H1 (cell line): ENCODE measurements at regions not wholly inside any gene's neighbourhood (a gene's known extent, or its start where the extent isn't known, plus 50 kb on each side); places are given as distances from the start of the nearest gene placed in this dataset.

Experiments used
- CTCF ChIA-PET: fragments of 300-600 bp; sonication (Branson Sonifier 250); formaldehyde crosslinking; loops from one replicate; lab custom pipeline; 2021; ENCODE audit not compliant: partially characterized antibody; lab: Charles Lee
- POLR2A ChIA-PET: fragments of 300-600 bp; sonication (Branson Sonifier 250); formaldehyde crosslinking; loops from one replicate; lab custom pipeline; 2021; ENCODE audit warnings: inconsistent platforms; ENCODE audit not compliant: partially characterized antibody; lab: Charles Lee
- DNase-seq, 2 experiments: peaks; one replicate each; pipeline versions ENCODE4 v3.0.0 to v3.0.0-alpha.2; 2010 to 2022; ENCODE audit warnings: low spot score in 2 of 2, low read depth in 1 of 2, mixed read lengths in 1 of 2
- FAIRE-seq: peaks from 2 replicates; lab custom pipeline; 2011; peaks lifted over from hg19 to GRCh38; lab: Jason Lieb, UNC
- H2AFZ ChIP-seq: 2 replicates; pipeline ENCODE4 v1.8.1; 2012; ENCODE audit warnings: low read length, inconsistent platforms
- H2AK5ac ChIP-seq: 2 replicates; pipeline ENCODE4 v1.6.1; 2013; ENCODE audit warnings: low read depth, low read length
- H2BK120ac ChIP-seq: replicated peaks from 2 replicates; pipeline ENCODE3; 2013; ENCODE audit warnings: low read depth, low read length, inconsistent platforms
- H2BK12ac ChIP-seq: 2 replicates; pipeline ENCODE4 v1.6.1; 2013; ENCODE audit warnings: low read depth, low read length
- H2BK15ac ChIP-seq: 2 replicates; pipeline ENCODE4 v1.6.1; 2013; ENCODE audit warnings: low read length
- H2BK20ac ChIP-seq: 2 replicates; pipeline ENCODE4 v1.6.1; 2013; ENCODE audit warnings: low read length
- H2BK5ac ChIP-seq: 2 replicates; pipeline ENCODE4 v1.6.1; 2013; ENCODE audit warnings: low read depth, low read length
- H3K14ac ChIP-seq: 2 replicates; pipeline ENCODE4 v1.6.1; 2013; ENCODE audit warnings: inconsistent platforms; ENCODE audit not compliant: insufficient read length
- H3K18ac ChIP-seq: 2 replicates; pipeline ENCODE4 v1.6.1; 2013; ENCODE audit warnings: low read length; ENCODE audit errors: extremely low read depth
- H3K23ac ChIP-seq: 2 replicates; pipeline ENCODE4 v1.6.1; 2013; ENCODE audit warnings: inconsistent platforms; ENCODE audit not compliant: insufficient read length
- H3K23me2 ChIP-seq: 2 replicates; pipeline ENCODE4 v1.6.1; 2013; ENCODE audit warnings: low read depth, low read length
- H3K27ac ChIP-seq: 2 replicates; pipeline ENCODE4 v1.6.1; 2011; ENCODE audit warnings: low read depth, low read length, inconsistent platforms
- H3K27me3 ChIP-seq, 4 experiments: replicated peaks in 1 of 4; 1 replicate in 1 of 4; 2 replicates in 3 of 4; pipeline versions ENCODE4 v1.6.1 to v1.8.1; 2011 to 2013; ENCODE audit warnings: low read length in 3 of 4, mild to moderate bottlenecking in 3 of 4, inconsistent platforms in 2 of 4, mixed read lengths in 2 of 4, moderate library complexity in 1 of 4; ENCODE audit not compliant: control insufficient read depth in 3 of 4, insufficient read depth in 3 of 4; ENCODE audit errors: extremely low read depth in 1 of 4
- H3K36me3 ChIP-seq, 4 experiments: 2 replicates each; pipeline versions ENCODE4 v1.6.1 to v1.8.1; 2011 to 2013; ENCODE audit warnings: mild to moderate bottlenecking in 4 of 4, low read length in 3 of 4, moderate library complexity in 2 of 4, control low read depth in 1 of 4, inconsistent platforms in 1 of 4; ENCODE audit not compliant: insufficient read depth in 4 of 4, control insufficient read depth in 2 of 4
- H3K4ac ChIP-seq: replicated peaks from 2 replicates; pipeline ENCODE3; 2013; ENCODE audit warnings: low read length, low read depth, mixed read lengths, inconsistent platforms; ENCODE audit not compliant: insufficient read length
- H3K4me1 ChIP-seq, 4 experiments: replicated peaks in 1 of 4; 1 replicate in 1 of 4; 2 replicates in 3 of 4; pipeline versions ENCODE4 v1.6.1 to v1.8.1; 2011 to 2013; ENCODE audit warnings: low read length in 3 of 4, inconsistent platforms in 2 of 4, mixed read lengths in 1 of 4; ENCODE audit not compliant: insufficient read depth in 4 of 4, control insufficient read depth in 3 of 4
- H3K4me2 ChIP-seq, 2 experiments: 2 replicates each; pipeline versions ENCODE4 v1.6.1 to v1.8.1; 2011 to 2013; ENCODE audit warnings: low read depth in 2 of 2, low read length in 2 of 2, control low read depth in 1 of 2, inconsistent platforms in 1 of 2, mild to moderate bottlenecking in 1 of 2; ENCODE audit not compliant: insufficient read depth in 1 of 2
- H3K4me3 ChIP-seq, 4 experiments: fragments of 200-600, 300-600 bp in 1 of 4; sonication (generic), shearing (Covaris generic), sonication (Bioruptor Twin) in 1 of 4; 2 replicates each; pipeline versions ENCODE4 v1.5.1 to v1.8.1; 2011 to 2016; ENCODE audit warnings: low read length in 4 of 4, low read depth in 3 of 4, control low read depth in 2 of 4, inconsistent platforms in 2 of 4, mild to moderate bottlenecking in 2 of 4, mixed read lengths in 1 of 4, moderate library complexity in 1 of 4; ENCODE audit not compliant: insufficient read depth in 2 of 4; ENCODE audit errors: extremely low read depth in 1 of 4
- H3K56ac ChIP-seq: replicated peaks from 2 replicates; pipeline ENCODE3; 2013; ENCODE audit warnings: low read depth, mild to moderate bottlenecking, mixed read lengths, low read length, inconsistent platforms; ENCODE audit not compliant: insufficient read length
- H3K79me1 ChIP-seq: 2 replicates; pipeline ENCODE4 v1.6.1; 2013; ENCODE audit warnings: low read depth, low read length, control low read depth
- H3K79me2 ChIP-seq, 2 experiments: 2 replicates each; pipeline versions ENCODE4 v1.6.1 to v1.8.1; 2012 to 2013; ENCODE audit warnings: low read length in 2 of 2, mild to moderate bottlenecking in 2 of 2, inconsistent platforms in 1 of 2; ENCODE audit not compliant: insufficient read depth in 2 of 2, control insufficient read depth in 1 of 2
- H3K9ac ChIP-seq, 4 experiments: replicated peaks in 1 of 4; 1 replicate in 1 of 4; 2 replicates in 3 of 4; pipeline versions ENCODE4 v1.6.1 to v1.8.1; 2011 to 2013; ENCODE audit warnings: low read depth in 3 of 4, low read length in 3 of 4, control low read depth in 2 of 4, mild to moderate bottlenecking in 2 of 4, moderate library complexity in 2 of 4, inconsistent platforms in 1 of 4; ENCODE audit errors: extremely low read depth in 1 of 4
- H3K9me3 ChIP-seq, 2 experiments: 2 replicates each; pipeline versions ENCODE4 v1.6.1 to v1.8.1; 2012 to 2013; ENCODE audit warnings: mild to moderate bottlenecking in 2 of 2, moderate library complexity in 2 of 2, control low read depth in 1 of 2, inconsistent platforms in 1 of 2, low read depth in 1 of 2, low read length in 1 of 2, mixed read lengths in 1 of 2; ENCODE audit not compliant: insufficient read depth in 2 of 2
- H4K20me1 ChIP-seq, 2 experiments: replicated peaks in 1 of 2; 2 replicates each; pipeline versions ENCODE3 to v1.8.1; 2011 to 2013; ENCODE audit warnings: inconsistent platforms in 2 of 2, low read length in 2 of 2, mild to moderate bottlenecking in 1 of 2; ENCODE audit not compliant: insufficient read depth in 2 of 2, control insufficient read depth in 1 of 2
- H4K5ac ChIP-seq: 2 replicates; pipeline ENCODE4 v1.6.1; 2013; ENCODE audit warnings: low read length, low read depth, mixed read lengths, inconsistent platforms; ENCODE audit not compliant: insufficient read length
- H4K8ac ChIP-seq: 2 replicates; pipeline ENCODE4 v1.8.0; 2013; ENCODE audit warnings: mild to moderate bottlenecking, moderate library complexity, low read length, inconsistent platforms; ENCODE audit not compliant: insufficient read depth; ENCODE audit errors: extremely low read depth
- H4K91ac ChIP-seq: replicated peaks from 2 replicates; pipeline ENCODE3; 2013; ENCODE audit warnings: low read length, mixed read lengths, inconsistent platforms; ENCODE audit not compliant: insufficient read length
- CBX5 ChIP-seq: fragments of 300-800, 300-1000 bp; sonication (generic); IDR thresholded peaks from 2 replicates; pipeline ENCODE4 v1.7.1; 2016; ENCODE audit warnings: antibody characterized with exemption, low read length, low read depth
- EP300 ChIP-seq, 2 experiments: IDR thresholded peaks; 1 replicate in 1 of 2; 2 replicates in 1 of 2; pipeline ENCODE4 v1.6.1; 2011 to 2012; ENCODE audit warnings: low read depth in 2 of 2, low read length in 2 of 2, mild to moderate bottlenecking in 2 of 2, borderline replicate concordance in 1 of 2, inconsistent platforms in 1 of 2, moderate library complexity in 1 of 2
- GTF2F1 ChIP-seq: IDR thresholded peaks from 2 replicates; pipeline ENCODE4 v1.6.1; 2012; ENCODE audit warnings: low read depth, low read length, improper control_type of control experiment, borderline replicate concordance
- PHF8 ChIP-seq: fragments of 200-600 bp; sonication (generic); conservative IDR thresholded peaks from 2 replicates; pipeline ENCODE4 v1.7.1; 2012; ENCODE audit warnings: low read depth, mild to moderate bottlenecking, inconsistent platforms, low read length, moderate library complexity
- SAP30 ChIP-seq: fragments of 300-600 bp; sonication (generic); IDR thresholded peaks from 2 replicates; pipeline ENCODE4 v1.7.1; 2012; ENCODE audit warnings: low read length, moderate library complexity, mild to moderate bottlenecking, inconsistent platforms; ENCODE audit not compliant: insufficient read depth, insufficient replicate concordance
- SP2 ChIP-seq: IDR thresholded peaks from 2 replicates; pipeline ENCODE4 v1.6.1; 2012; ENCODE audit warnings: mild to moderate bottlenecking, low read length, inconsistent platforms
- WGBS, 2 experiments: shearing (Covaris generic) in 1 of 2; methylation state at CpG; one replicate each; pipeline versions ENCODE4 v1.1.6 to v1.1.7; 2013 to 2015; ENCODE audit warnings: low lambda C conversion rate in 2 of 2, mixed read lengths in 2 of 2, inconsistent platforms in 1 of 2, low coverage in 1 of 2, missing lambda C conversion rate in 1 of 2; ENCODE audit not compliant: insufficient replicate concordance in 2 of 2, insufficient coverage in 1 of 2, insufficient read length in 1 of 2; ENCODE audit errors: extremely low coverage in 1 of 2, missing lambda C conversion rate in 1 of 2; 5-methylcytosine and 5-hydroxymethylcytosine counted together

GRCh38 chr16:35170610-35171009 lies 1711.2 kb downstream of the TP53TG3F start:
- no peaks in the 10 kb centered on the region for H3K4me1 ChIP-seq
- H2AK5ac ChIP-seq = no peak overlapping the region
- no peak overlapping the region for H3K4me2 ChIP-seq
- no peaks in the 10 kb centered on the region for H4K20me1 ChIP-seq
- no peak overlapping the region for H2AFZ ChIP-seq
- POLR2A ChIA-PET = no interaction called here
- H2BK15ac ChIP-seq = no peak overlapping the region
- no peak overlapping the region for H4K8ac ChIP-seq
- no peak overlapping the region for H3K23ac ChIP-seq
- H3K36me3 ChIP-seq = peaks cover 0 to 5% (median 0%) of the 10 kb centered on the region in 4 experiments; a peak in 1 of 8 replicates
- no peak overlapping the region for H3K4me3 ChIP-seq
- H3K9ac ChIP-seq = no peak overlapping the region
- no peak overlapping the region for H3K18ac ChIP-seq
- no peak overlapping the region for H4K91ac ChIP-seq
- no peak overlapping the region for H2BK20ac ChIP-seq
- TF ChIP-seq SP2 = no peak
- TF ChIP-seq CBX5 = no peak
- TF ChIP-seq SAP30 = no peak
- no peak for TF ChIP-seq PHF8
- no peak for TF ChIP-seq EP300 (IDR thresholded peaks at IDR 0.05; ENCODE audit: borderline replicate concordance in 1 of 2, low read depth in 2 of 2, low read length in 2 of 2)
- TF ChIP-seq GTF2F1 = no peak
- H4K5ac ChIP-seq = no peak overlapping the region
- 94% methylated on average over 3 of the region's 3 CpGs; no CpG with 5 or more reads in 1 of the 2 experiments for WGBS, 2 experiments
- H3K9me3 ChIP-seq = peaks cover 26 to 54% of the 10 kb centered on the region in 2 experiments; a peak in 3 of 4 replicates
- H3K79me2 ChIP-seq = no peaks in the 10 kb centered on the region
- H3K79me1 ChIP-seq = no peaks in the 10 kb centered on the region
- no peak overlapping the region for H3K56ac ChIP-seq
- H3K14ac ChIP-seq = no peak overlapping the region
- H3K4ac ChIP-seq = no peak overlapping the region
- DNase-seq (no peak), FAIRE-seq (no peak)
- no peak overlapping the region for H2BK5ac ChIP-seq
- CTCF ChIA-PET = no interaction called here
- no peaks in the 10 kb centered on the region for H3K27me3 ChIP-seq
- no peaks in the 10 kb centered on the region for H3K23me2 ChIP-seq
- no peak overlapping the region for H2BK12ac ChIP-seq
- H3K27ac ChIP-seq = no peak overlapping the region
- no peak overlapping the region for H2BK120ac ChIP-seq
